Common myeloid progenitor, CD34-positive (primary cell): ENCODE measurements at regions not wholly inside any gene's neighbourhood (a gene's known extent, or its start where the extent isn't known, plus 50 kb on each side); places are given as distances from the start of the nearest gene placed in this dataset.

ENCODE experiments used
- CTCF ChIA-PET: fragments of 350-600 bp; sonication (Branson Sonifier 250); formaldehyde crosslinking; loops from one replicate; lab custom pipeline; 2021; ENCODE audit warnings: antibody characterized with exemption; lab: Charles Lee
- POLR2A ChIA-PET: fragments of 350-600 bp; sonication (Branson Sonifier 250); formaldehyde crosslinking; loops from one replicate; lab custom pipeline; 2021; ENCODE audit warnings: antibody characterized with exemption; lab: Charles Lee
- DNase-seq, 3 donors: peaks; one replicate each; pipeline versions ENCODE4 v3.0.0 to v3.0.0-alpha.2; 2013
- H3K27ac ChIP-seq, 2 experiments: 1 replicate in 1 of 2; 2 replicates in 1 of 2; pipeline ENCODE4 v1.7.0; 2013; ENCODE audit warnings: inconsistent platforms in 2 of 2, low read length in 2 of 2, mild to moderate bottlenecking in 2 of 2, low read depth in 1 of 2, moderate library complexity in 1 of 2; ENCODE audit not compliant: severe bottlenecking in 2 of 2, insufficient read depth in 1 of 2, poor library complexity in 1 of 2
- H3K27me3 ChIP-seq, 5 experiments: replicated peaks in 2 of 5; 1 replicate in 3 of 5; 2 replicates in 2 of 5; pipeline versions ENCODE4 v1.6.1 to v1.7.0; 2013; ENCODE audit warnings: low read length in 4 of 5, mild to moderate bottlenecking in 2 of 5, moderate library complexity in 2 of 5, inconsistent platforms in 1 of 5; ENCODE audit not compliant: insufficient read depth in 5 of 5, control insufficient read depth in 4 of 5
- H3K36me3 ChIP-seq, 4 experiments: 1 replicate in 2 of 4; 2 replicates in 2 of 4; pipeline versions ENCODE4 v1.6.1 to v1.7.0; 2013; ENCODE audit warnings: low read length in 3 of 4, control low read depth in 1 of 4, mild to moderate bottlenecking in 1 of 4; ENCODE audit not compliant: control insufficient read depth in 4 of 4, insufficient read depth in 4 of 4
- H3K4me1 ChIP-seq, 4 experiments: 1 replicate in 3 of 4; 2 replicates in 1 of 4; pipeline versions ENCODE4 v1.6.1 to v1.7.1; 2013; ENCODE audit warnings: low read length in 3 of 4, mild to moderate bottlenecking in 3 of 4, control low read depth in 1 of 4, inconsistent platforms in 1 of 4, moderate library complexity in 1 of 4; ENCODE audit not compliant: control insufficient read depth in 4 of 4, insufficient read depth in 4 of 4; ENCODE audit errors: control extremely low read depth in 1 of 4
- H3K4me3 ChIP-seq, 7 experiments: 1 replicate in 4 of 7; 2 replicates in 3 of 7; pipeline versions ENCODE4 v1.5.1 to v1.7.0; 2013; ENCODE audit warnings: mild to moderate bottlenecking in 7 of 7, low read length in 6 of 7, moderate library complexity in 6 of 7, inconsistent platforms in 2 of 7, low read depth in 2 of 7, control low read depth in 1 of 7; ENCODE audit not compliant: insufficient read depth in 4 of 7, control insufficient read depth in 1 of 7; ENCODE audit errors: extremely low read depth in 1 of 7
- H3K9me3 ChIP-seq, 5 experiments: 1 replicate in 4 of 5; 2 replicates in 1 of 5; pipeline versions ENCODE4 v1.6.1 to v1.7.1; 2013; ENCODE audit warnings: low read length in 4 of 5, mild to moderate bottlenecking in 2 of 5, inconsistent platforms in 1 of 5, low read depth in 1 of 5, moderate library complexity in 1 of 5; ENCODE audit not compliant: control insufficient read depth in 4 of 5, insufficient read depth in 2 of 5; ENCODE audit errors: control extremely low read depth in 1 of 5
- WGBS: methylation state at CpG from one replicate; pipeline ENCODE4 v1.1.5; 2013; ENCODE audit not compliant: insufficient coverage; 5-methylcytosine and 5-hydroxymethylcytosine counted together

DNA sequence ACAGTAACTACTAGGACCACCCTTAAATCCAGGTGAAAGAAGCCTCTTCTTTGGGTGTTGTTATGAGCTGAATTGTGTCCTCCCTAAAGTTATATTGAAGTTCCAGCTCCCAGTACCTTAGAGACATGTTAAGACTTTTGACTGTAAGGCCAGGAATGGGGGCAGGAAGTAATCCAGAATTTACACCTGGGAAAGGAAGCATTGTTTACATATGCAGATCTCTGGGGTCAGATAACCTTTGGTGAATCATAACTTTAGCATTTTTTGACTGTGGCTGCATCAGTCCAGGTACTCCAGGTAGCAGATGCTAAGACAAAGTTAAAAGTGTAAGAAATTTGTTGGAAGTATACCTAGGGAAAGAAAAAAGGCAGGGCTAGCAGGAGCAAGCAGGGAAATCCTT lies 104.9 kb upstream of the CENPE start:
- no peak for DNase-seq
- Histone ChIP-seq H3K4me3 (no peak overlapping the region), H3K27me3 (no peaks in the 10 kb centered on the region), H3K4me1 (no peaks in the 10 kb centered on the region), H3K36me3 (no peaks in the 10 kb centered on the region), H3K27ac (no peak overlapping the region), H3K9me3 (no peaks in the 10 kb centered on the region)
- CTCF ChIA-PET = no interaction called here
- POLR2A ChIA-PET = no interaction called here

GRCh38 chr4:103292959-103293358 lies 94.8 kb upstream of the CENPE start:
- Histone ChIP-seq H3K27ac (no peak overlapping the region), H3K9me3 (no peaks in the 10 kb centered on the region), H3K4me1 (no peaks in the 10 kb centered on the region), H3K4me3 (no peak overlapping the region), H3K27me3 (no peaks in the 10 kb centered on the region), H3K36me3 (no peaks in the 10 kb centered on the region)
- ChIA-PET CTCF (no interaction called here), POLR2A (no interaction called here)
- DNase-seq = no peak
- 100% methylated on average over 1 of the region's 3 CpGs for WGBS

- POLR2A ChIA-PET = no interaction called here
- DNase-seq = no peak
- no peaks in the 10 kb centered on the region for H3K9me3 ChIP-seq
- no peak overlapping the region for H3K4me3 ChIP-seq
- no peaks in the 10 kb centered on the region for H3K36me3 ChIP-seq
- WGBS = no CpG with 5 or more reads among the region's 4 CpGs
- no peak overlapping the region for H3K27ac ChIP-seq
- no peaks in the 10 kb centered on the region for H3K27me3 ChIP-seq
- H3K4me1 ChIP-seq = no peaks in the 10 kb centered on the region
- CTCF ChIA-PET = interaction anchor here (0.6 kb wide), 1 partner anchor 9 kb away, joined by 3 read pairs; no protein-coding TSS in a partner anchor
These were observed 94.2 kb upstream of the CENPE start for GRCh38 chr4:103292373-103292772.

DNA sequence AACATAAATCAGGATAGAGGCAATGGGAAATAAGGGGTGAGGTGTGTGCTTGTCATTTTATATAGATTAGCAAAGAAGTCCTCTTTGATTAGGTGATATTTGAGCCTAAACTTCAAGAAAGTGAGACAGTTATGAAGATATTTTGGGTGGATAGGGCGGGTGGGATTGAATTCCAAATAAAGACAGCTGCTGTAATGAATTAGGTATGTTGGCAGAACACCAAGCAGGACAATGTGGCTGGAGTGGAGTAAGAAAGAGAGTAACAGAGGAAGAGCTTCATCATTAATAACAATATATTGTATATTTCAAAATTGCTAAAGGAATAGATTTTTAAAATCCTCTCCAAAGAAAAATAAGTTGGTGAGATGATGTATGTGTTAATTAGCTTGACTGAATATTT lies 91.0 kb upstream of the CENPE start:
- no peaks in the 10 kb centered on the region for H3K27me3 ChIP-seq
- ChIA-PET CTCF (no interaction called here), POLR2A (no interaction called here)
- no peak for DNase-seq
- H3K9me3 ChIP-seq = no peaks in the 10 kb centered on the region
- H3K36me3 ChIP-seq = no peaks in the 10 kb centered on the region
- WGBS = 80% methylated on average over 1 of the region's 1 CpG
- H3K27ac ChIP-seq = no peak overlapping the region
- H3K4me3 ChIP-seq = no peak overlapping the region
- H3K4me1 ChIP-seq = no peaks in the 10 kb centered on the region

GRCh38 chr4:103272174-103272573 lies 74.0 kb upstream of the CENPE start:
- no peak overlapping the region for H3K27ac ChIP-seq
- H3K36me3 ChIP-seq = no peaks in the 10 kb centered on the region
- ChIA-PET CTCF (no interaction called here), POLR2A (no interaction called here)
- no peak overlapping the region for H3K4me3 ChIP-seq
- DNase-seq = no peak
- peaks cover 0 to 7% (median 2%) of the 10 kb centered on the region in 5 experiments for H3K9me3 ChIP-seq
- H3K4me1 ChIP-seq = no peaks in the 10 kb centered on the region
- H3K27me3 ChIP-seq = no peaks in the 10 kb centered on the region

DNA sequence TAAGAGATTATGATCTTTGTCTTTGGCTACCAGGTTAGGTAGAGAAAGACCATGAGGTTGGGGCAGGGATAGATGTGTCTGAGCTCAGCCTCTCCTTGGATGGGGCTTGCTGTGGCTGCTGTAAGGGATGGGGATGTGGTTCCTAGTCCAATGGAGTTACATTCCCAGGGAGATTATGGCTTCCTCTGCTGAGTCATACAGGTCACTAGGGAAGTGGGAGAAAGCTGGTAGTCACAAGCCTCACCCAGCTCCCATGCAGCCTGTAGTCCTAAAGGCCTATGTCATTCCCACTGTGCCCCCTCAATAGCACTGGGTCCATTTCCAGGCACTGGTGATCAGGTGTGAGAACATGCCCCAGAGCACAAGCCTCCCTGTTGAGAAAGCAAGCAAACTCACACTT lies 70.6 kb upstream of the CENPE start:
- Histone ChIP-seq H3K27me3 (no peaks in the 10 kb centered on the region), H3K4me1 (no peaks in the 10 kb centered on the region), H3K27ac (no peak overlapping the region), H3K36me3 (no peaks in the 10 kb centered on the region), H3K4me3 (no peak overlapping the region), H3K9me3 (peaks cover 0 to 7% (median 0%) of the 10 kb centered on the region in 5 experiments)
- CTCF ChIA-PET = no interaction called here
- DNase-seq = no peak
- POLR2A ChIA-PET = no interaction called here

DNA sequence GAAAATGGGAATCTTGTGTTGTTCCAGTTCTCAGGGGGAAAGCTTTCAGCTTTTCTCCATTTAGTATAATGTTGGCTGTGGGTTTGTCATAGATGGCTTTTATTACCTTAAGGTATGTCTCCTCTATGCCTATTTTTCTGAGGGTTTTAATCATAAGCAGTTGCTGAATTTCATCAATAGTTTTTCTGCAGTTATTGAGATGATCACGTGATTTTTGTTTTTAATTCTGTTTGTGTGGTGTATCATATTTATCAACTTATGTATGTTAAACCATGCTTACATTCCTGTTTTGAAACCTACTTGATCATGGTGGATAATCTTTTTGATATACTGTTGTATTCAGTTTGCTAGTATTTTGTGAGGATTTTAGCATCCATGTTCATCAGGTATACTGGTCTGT lies 66.8 kb upstream of the CENPE start:
- no peaks in the 10 kb centered on the region for H3K9me3 ChIP-seq
- no CpG with 5 or more reads among the region's 1 CpG for WGBS

More for the DNA sequence above, 66.8 kb upstream of the CENPE start:
- no peak overlapping the region for H3K4me3 ChIP-seq
- no peaks in the 10 kb centered on the region for H3K27me3 ChIP-seq
- H3K4me1 ChIP-seq = no peaks in the 10 kb centered on the region
- H3K27ac ChIP-seq = no peak overlapping the region
- DNase-seq = no peak
- ChIA-PET CTCF (no interaction called here), POLR2A (no interaction called here)
- no peaks in the 10 kb centered on the region for H3K36me3 ChIP-seq
